Keratinocyte (primary cell): ENCODE measurements at regions not wholly inside any gene's neighbourhood (a gene's known extent, or its start where the extent isn't known, plus 50 kb on each side); places are given as distances from the start of the nearest gene placed in this dataset.

Source experiments
- DNase-seq: peaks from one replicate; pipeline ENCODE4 v3.0.0-alpha.2; 2011; ENCODE audit warnings: low read depth, missing footprints, low spot score
- FAIRE-seq: peaks from 2 replicates; lab custom pipeline; 2011; peaks lifted over from hg19 to GRCh38; lab: Jason Lieb, UNC
- H2AFZ ChIP-seq: 2 replicates; pipeline ENCODE4 v1.6.0; 2012; ENCODE audit warnings: low read length, control low read depth, inconsistent platforms; ENCODE audit not compliant: control insufficient read depth
- H3K27ac ChIP-seq: 2 replicates; pipeline ENCODE4 v1.5.1; 2011; ENCODE audit warnings: low read length; ENCODE audit not compliant: control insufficient read depth, insufficient read depth
- H3K27me3 ChIP-seq: 3 replicates; pipeline ENCODE4 v1.6.0; 2011; ENCODE audit warnings: low read length; ENCODE audit not compliant: control insufficient read depth, insufficient read depth; ENCODE audit errors: extremely low read depth
- H3K36me3 ChIP-seq, 2 experiments: 2 replicates in 1 of 2; 3 replicates in 1 of 2; pipeline ENCODE4 v1.5.1; 2011; ENCODE audit warnings: low read length in 2 of 2, mild to moderate bottlenecking in 1 of 2; ENCODE audit not compliant: control insufficient read depth in 2 of 2, insufficient read depth in 2 of 2; ENCODE audit errors: extremely low read depth in 1 of 2
- H3K4me1 ChIP-seq: 3 replicates; pipeline ENCODE4 v1.5.1; 2011; ENCODE audit warnings: low read length; ENCODE audit not compliant: control insufficient read depth, insufficient read depth; ENCODE audit errors: extremely low read depth
- H3K4me2 ChIP-seq: 3 replicates; pipeline ENCODE4 v1.6.0; 2011; ENCODE audit warnings: low read depth, low read length; ENCODE audit not compliant: control insufficient read depth, insufficient read depth; ENCODE audit errors: extremely low read depth
- H3K4me3 ChIP-seq, 3 experiments: fragments of 200-600 bp in 1 of 3; sonication (generic) in 1 of 3; 2 replicates in 2 of 3; 3 replicates in 1 of 3; pipeline ENCODE4 v1.5.1; 2011 to 2016; ENCODE audit warnings: low read length in 3 of 3, mild to moderate bottlenecking in 3 of 3, control low read depth in 2 of 3, inconsistent platforms in 1 of 3, low read depth in 1 of 3, mixed read lengths in 1 of 3, mixed run types in 1 of 3, moderate library complexity in 1 of 3; ENCODE audit not compliant: control insufficient read depth in 2 of 3, insufficient read depth in 2 of 3; ENCODE audit errors: extremely low read depth in 1 of 3
- H3K79me2 ChIP-seq: 2 replicates; pipeline ENCODE4 v1.6.0; 2012; ENCODE audit warnings: low read length; ENCODE audit not compliant: control insufficient read depth, insufficient read depth
- H3K9ac ChIP-seq: 3 replicates; pipeline ENCODE4 v1.6.0; 2011; ENCODE audit warnings: low read length; ENCODE audit not compliant: control insufficient read depth, insufficient read depth; ENCODE audit errors: extremely low read depth
- H3K9me1 ChIP-seq: 3 replicates; pipeline ENCODE4 v1.6.0; 2011; ENCODE audit warnings: low read length; ENCODE audit not compliant: control insufficient read depth, insufficient read depth; ENCODE audit errors: extremely low read depth
- H3K9me3 ChIP-seq: 2 replicates; pipeline ENCODE4 v1.5.1; 2012; ENCODE audit warnings: low read depth, low read length; ENCODE audit not compliant: control insufficient read depth
- H4K20me1 ChIP-seq: 3 replicates; pipeline ENCODE4 v1.6.0; 2011; ENCODE audit warnings: low read length; ENCODE audit not compliant: control insufficient read depth, insufficient read depth; ENCODE audit errors: extremely low read depth
- EZH2 ChIP-seq: IDR thresholded peaks from one replicate; pipeline ENCODE4 v1.6.1; 2012; ENCODE audit warnings: inconsistent platforms, mild to moderate bottlenecking, low read length, moderate library complexity
- dilution Hi-C: fragments of 300-500 bp; cut with MboI; formaldehyde crosslinking; loops from one replicate; pipeline ENCODE4 v1.7.0; 2020; ENCODE audit warnings: low sequenced_read_pairs; ENCODE audit not compliant: extremely low pct_ligation_motif_present
- TF ChIP-seq, protein P1 (sequence below), 3 experiments: IDR thresholded peaks in 1 of 3; conservative IDR thresholded peaks in 1 of 3; optimal IDR thresholded peaks in 1 of 3; 2 replicates in 2 of 3; 3 replicates in 1 of 3; pipeline versions ENCODE3 to v1.5.1; 2011; ENCODE audit warnings: low read length in 3 of 3, mild to moderate bottlenecking in 3 of 3, moderate library complexity in 2 of 3, control low read depth in 1 of 3, inconsistent platforms in 1 of 3; ENCODE audit not compliant: insufficient read depth in 2 of 3; ENCODE audit errors: extremely low read depth in 1 of 3

DNA sequence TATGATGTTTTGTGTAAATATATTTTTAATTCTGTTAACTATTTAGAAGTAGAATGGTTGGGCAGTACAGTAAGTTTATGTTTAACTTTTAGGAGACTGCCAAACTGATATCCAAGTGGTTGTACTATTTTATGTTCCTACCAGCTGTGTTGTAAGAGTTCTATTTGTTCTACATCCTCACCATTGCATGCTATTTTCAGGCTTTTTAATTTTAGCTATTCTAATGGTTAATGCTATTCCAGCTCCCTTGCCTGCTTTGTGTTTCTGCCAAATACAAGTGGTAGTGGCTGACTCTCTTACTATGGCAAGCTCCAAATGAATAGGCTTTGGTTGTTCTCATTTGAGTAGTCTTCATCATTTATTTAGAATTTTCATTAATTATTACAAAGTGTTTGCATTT is 476.4 kb downstream of the KIF4B start:
- no peaks in the 10 kb centered on the region for H3K9me3 ChIP-seq
- no peak overlapping the region for H3K27ac ChIP-seq
- no peak overlapping the region for H3K9ac ChIP-seq
- no peaks in the 10 kb centered on the region for H3K9me1 ChIP-seq
- no peaks in the 10 kb centered on the region for H3K4me1 ChIP-seq
- H2AFZ ChIP-seq = no peak overlapping the region
- no peaks in the 10 kb centered on the region for H3K79me2 ChIP-seq
- dilution Hi-C loops = no loop called here
- FAIRE-seq = no peak
- H4K20me1 ChIP-seq = no peaks in the 10 kb centered on the region
- no peaks in the 10 kb centered on the region for H3K36me3 ChIP-seq
- no peak for DNase-seq
- no peaks in the 10 kb centered on the region for H3K27me3 ChIP-seq
- TF ChIP-seq, protein P1, sequence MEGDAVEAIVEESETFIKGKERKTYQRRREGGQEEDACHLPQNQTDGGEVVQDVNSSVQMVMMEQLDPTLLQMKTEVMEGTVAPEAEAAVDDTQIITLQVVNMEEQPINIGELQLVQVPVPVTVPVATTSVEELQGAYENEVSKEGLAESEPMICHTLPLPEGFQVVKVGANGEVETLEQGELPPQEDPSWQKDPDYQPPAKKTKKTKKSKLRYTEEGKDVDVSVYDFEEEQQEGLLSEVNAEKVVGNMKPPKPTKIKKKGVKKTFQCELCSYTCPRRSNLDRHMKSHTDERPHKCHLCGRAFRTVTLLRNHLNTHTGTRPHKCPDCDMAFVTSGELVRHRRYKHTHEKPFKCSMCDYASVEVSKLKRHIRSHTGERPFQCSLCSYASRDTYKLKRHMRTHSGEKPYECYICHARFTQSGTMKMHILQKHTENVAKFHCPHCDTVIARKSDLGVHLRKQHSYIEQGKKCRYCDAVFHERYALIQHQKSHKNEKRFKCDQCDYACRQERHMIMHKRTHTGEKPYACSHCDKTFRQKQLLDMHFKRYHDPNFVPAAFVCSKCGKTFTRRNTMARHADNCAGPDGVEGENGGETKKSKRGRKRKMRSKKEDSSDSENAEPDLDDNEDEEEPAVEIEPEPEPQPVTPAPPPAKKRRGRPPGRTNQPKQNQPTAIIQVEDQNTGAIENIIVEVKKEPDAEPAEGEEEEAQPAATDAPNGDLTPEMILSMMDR (optimal IDR thresholded peaks at IDR 0.05 in 1 of 3, IDR thresholded peaks at IDR 0.05 in 1 of 3, conservative IDR thresholded peaks at IDR 0.05 in 1 of 3; ENCODE audit: extremely low read depth in 1 of 3, insufficient read depth in 2 of 3, low read length in 3 of 3) = no peak
- no peak for TF ChIP-seq EZH2
- no peak overlapping the region for H3K4me3 ChIP-seq
- no peak overlapping the region for H3K4me2 ChIP-seq

DNA sequence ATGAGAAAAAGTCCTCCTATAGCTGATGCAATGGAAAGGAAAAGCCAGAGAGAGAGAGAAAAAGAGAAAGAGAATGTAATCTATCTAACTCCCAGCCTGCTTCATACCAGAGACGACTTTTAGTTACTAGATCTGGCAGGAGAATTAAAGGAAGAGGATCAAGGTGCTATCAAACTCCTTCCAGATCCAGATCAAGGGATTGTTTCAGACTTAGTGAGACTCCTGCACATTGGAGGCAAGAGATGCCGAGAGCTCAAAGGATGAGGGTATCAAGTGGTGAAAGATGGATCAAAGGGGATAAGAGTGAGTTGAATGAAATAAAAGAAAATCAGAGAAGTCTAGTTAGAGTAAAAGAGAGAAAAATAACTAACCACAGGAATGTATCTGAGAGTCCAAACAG is 478.6 kb downstream of the KIF4B start:
- H3K27me3 ChIP-seq = no peaks in the 10 kb centered on the region
- H4K20me1 ChIP-seq = no peaks in the 10 kb centered on the region
- H2AFZ ChIP-seq = no peak overlapping the region
- H3K4me2 ChIP-seq = no peak overlapping the region
- H3K79me2 ChIP-seq = no peaks in the 10 kb centered on the region
- H3K4me3 ChIP-seq = no peak overlapping the region
- TF ChIP-seq EZH2 = no peak
- TF ChIP-seq, protein P1 (optimal IDR thresholded peaks at IDR 0.05 in 1 of 3, IDR thresholded peaks at IDR 0.05 in 1 of 3, conservative IDR thresholded peaks at IDR 0.05 in 1 of 3; ENCODE audit: extremely low read depth in 1 of 3, insufficient read depth in 2 of 3, low read length in 3 of 3) = no peak
- no peaks in the 10 kb centered on the region for H3K4me1 ChIP-seq
- dilution Hi-C loops = no loop called here
- no peaks in the 10 kb centered on the region for H3K9me3 ChIP-seq
- FAIRE-seq (no peak), DNase-seq (no peak)
- H3K27ac ChIP-seq = no peak overlapping the region
- no peaks in the 10 kb centered on the region for H3K9me1 ChIP-seq
- H3K36me3 ChIP-seq = no peaks in the 10 kb centered on the region
- no peak overlapping the region for H3K9ac ChIP-seq
